CD1c-positive myeloid dendritic cell (primary cell): ENCODE measurements at regions not wholly inside any gene's neighbourhood (a gene's known extent, or its start where the extent isn't known, plus 50 kb on each side); places are given as distances from the start of the nearest gene placed in this dataset.

Experiments used
- DNase-seq: peaks from one replicate; pipeline ENCODE4 v3.0.0-alpha.2; 2016; ENCODE audit errors: extremely low spot score

DNA sequence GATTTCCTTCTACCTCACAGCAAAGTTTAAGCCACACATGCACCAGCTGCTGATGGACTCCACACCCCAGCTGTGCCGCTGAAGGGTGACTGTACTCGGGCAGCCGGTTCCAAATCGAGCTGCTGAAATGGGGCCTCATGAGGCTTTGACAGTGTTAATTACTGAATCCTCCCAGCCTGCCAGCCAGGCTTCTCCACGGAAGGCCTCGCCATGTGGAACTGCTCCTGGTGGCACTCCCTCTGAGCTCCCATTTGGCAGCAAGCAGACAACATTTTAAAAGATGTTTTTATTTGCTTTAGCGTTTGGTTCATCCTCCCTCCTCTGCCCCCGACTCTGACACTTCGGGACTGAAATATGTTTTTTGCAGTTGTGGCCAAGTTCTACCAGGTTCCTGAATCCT, 479.4 kb upstream of the MPDZ start:
- DNase-seq, result no peak

DNA sequence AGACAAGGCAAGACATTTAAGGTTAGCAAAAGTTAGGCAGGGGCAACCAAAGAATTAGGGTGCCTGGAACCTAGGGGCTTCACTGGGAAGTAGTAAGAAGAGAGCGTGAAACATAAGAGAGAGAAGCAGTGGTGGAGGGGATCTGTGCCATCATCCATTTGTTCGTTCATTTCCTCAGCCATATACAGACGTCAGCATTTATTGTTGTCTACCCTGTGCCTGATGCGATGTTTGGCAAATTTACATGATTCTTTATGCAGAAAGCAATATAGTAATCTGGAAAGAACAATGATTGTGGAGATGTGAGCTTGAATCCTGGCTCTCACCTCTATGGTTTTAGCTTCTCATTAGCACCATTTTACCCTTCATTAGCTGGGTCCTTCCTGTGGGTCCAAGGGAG, 477.5 kb upstream of the MPDZ start:
- DNase-seq, result no peak

DNA sequence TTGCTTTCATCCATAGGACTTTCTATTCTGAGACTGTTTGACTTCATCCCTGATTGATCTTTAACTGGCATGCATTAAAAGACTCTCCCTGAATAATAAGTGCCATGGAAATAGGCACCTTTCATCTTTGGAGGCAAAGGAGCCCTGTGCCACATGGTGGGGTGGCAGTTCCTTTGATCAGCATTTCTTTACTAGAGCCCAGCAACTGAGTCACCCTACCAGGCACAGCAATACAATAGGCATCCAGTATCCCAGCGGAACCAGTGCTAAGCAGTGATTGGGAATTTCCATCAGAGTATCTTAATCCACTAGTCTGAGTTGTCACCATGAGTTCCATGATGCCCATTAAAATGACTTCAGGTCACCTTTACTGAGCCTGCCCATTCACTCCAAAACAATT, 476.1 kb upstream of the MPDZ start:
- no peak for DNase-seq

DNA sequence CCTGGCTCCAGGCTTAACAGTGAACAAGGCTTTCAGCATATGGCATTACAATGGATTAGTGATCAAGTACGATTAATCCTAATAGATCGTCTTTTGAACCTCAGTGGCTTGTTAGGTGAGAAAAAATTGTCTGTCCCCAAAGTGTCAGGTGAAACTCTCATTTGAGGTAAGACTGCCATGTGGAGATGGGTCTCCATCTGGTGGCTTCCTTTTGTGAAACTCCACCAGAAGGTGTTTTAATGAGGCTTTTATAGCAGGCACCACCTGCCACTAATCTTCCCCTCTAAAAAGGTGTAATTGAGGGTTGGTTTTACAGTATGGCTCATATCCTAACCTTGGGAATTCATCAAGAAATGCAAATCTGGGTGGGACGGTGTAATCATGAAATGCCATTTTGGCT, 471.1 kb upstream of the MPDZ start:
- no peak for DNase-seq

DNA sequence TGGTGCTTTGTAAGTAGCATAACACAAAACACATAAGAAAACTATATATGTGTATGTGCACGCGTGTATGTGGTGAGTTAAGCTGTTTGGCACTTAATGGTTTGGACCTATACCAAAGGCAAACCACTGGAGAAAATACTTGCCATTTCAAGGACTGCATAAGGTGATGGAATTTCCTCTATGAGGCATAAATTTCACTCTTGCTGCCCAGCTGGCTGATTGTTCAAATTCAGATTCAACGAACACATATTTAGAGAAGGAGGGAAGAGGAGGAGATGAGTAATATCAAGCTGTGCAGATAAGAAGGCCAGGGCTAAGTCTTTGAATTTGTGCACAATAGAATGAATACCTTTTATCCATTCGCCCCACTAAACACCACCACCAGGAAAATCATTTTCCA, 470.6 kb upstream of the MPDZ start:
- no peak for DNase-seq

GRCh38 chr9:13746876-13747275, 467.4 kb upstream of the MPDZ start:
- DNase-seq, result no peak

GRCh38 chr9:13744261-13744901, 464.9 kb upstream of the MPDZ start:
- no peak for DNase-seq

GRCh38 chr9:13737885-13738284, 458.4 kb upstream of the MPDZ start:
- DNase-seq, result no peak

DNA sequence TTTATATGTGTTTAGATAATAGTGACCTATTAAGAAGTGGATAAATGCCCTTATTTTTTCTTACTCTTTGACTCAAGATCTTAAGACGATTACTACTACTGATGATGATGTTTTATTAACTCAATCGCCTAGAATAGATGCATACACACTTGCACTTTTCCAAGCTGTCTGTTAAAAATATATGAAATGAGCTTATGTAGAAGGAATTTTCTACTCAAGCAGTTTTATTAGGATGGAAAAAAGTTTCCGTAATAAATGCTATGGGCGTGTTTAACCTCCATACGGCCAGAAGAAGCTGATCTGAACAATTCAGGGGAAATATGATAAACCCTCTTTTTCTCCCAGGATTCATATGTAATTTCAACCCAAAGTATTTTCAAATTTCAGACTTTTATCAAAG, 455.7 kb upstream of the MPDZ start:
- no peak for DNase-seq

- DNase-seq, result no peak
Observed at GRCh38 chr9:13734601-13735000, 455.1 kb upstream of the MPDZ start.

- DNase-seq, result no peak
Observed at GRCh38 chr9:13732290-13732689, 452.8 kb upstream of the MPDZ start.

GRCh38 chr9:13731637-13732036, 452.1 kb upstream of the MPDZ start:
- DNase-seq, result no peak

DNA sequence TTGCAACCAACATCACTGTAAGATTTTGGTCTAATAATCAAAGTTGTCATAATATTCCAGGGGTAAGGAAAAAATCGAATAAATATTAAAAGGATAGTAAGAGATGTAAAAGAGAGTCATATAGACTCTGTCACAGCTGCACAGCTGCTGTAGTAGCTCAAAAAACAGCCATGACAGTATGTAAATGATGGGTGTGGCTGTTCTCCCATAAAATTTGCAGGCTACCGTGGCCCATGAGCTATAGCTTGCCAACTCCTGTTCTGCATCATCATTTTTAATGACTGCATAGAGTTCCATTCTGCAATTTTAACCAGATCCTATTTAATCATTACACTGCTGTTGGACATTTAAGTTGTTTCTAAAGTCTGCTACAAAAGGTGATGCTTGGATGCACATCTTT, 450.5 kb upstream of the MPDZ start:
- DNase-seq, result no peak

GRCh38 chr9:13728917-13729811, 449.7 kb upstream of the MPDZ start:
- DNase-seq, result no peak

DNA sequence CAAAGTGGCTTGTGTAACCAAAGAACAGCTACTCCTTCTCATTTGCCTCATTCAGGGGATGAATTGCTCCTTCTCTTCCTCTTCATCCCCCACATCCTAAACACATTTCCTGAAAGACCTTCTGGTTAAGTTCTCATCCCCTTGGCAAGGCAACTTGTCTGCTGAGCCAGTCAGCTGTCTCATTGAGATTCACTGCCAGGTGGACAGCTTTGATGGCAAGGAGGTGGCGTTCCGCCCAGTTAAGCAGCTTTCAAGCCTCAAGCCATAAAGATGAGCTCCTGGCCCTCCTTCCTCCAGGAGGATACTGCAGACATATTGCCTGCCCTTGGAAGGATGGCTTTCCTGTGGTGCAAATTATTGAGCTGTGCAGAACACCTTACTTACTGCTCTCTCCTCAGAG, 448.6 kb upstream of the MPDZ start:
- no peak for DNase-seq

- DNase-seq, result no peak
Observed at GRCh38 chr9:13726746-13727145, 447.3 kb upstream of the MPDZ start.

- DNase-seq, result no peak
Observed at GRCh38 chr9:13725516-13725915, 446.0 kb upstream of the MPDZ start.

DNA sequence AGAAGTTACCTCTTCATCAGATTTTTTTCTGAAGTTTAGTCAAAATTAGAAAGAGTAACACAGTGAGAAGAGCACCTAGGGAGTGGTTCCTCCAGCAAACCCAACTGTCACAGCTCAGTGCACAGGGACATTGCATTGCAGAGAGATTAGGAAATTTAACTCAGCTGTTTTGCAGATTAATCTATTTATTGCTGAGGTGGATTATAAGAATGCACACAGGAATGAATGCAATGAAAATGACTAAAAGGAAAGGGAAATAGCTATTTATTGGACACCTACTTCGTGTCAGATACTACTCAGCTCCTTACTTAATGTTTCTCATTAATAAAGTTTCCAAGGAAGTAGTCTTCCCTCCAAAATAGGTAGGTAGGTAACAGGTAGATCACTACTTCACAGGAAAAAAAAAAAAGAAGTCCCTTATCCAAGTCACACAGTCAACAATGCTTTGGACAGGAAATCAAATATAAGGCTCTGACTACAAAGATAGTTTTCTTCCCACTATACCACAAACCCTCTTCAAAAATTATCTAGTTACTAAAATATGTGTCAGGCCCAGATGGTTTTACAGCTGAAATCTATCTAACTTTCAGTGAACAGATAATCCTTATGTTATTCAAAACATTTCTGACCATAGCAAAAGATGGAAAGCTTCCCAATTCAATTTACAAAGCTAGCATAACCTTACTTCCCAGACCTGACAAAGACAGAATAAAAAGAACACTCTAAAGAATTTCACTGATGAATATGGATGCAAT, 442.2 kb upstream of the MPDZ start:
- DNase-seq, result no peak

DNA sequence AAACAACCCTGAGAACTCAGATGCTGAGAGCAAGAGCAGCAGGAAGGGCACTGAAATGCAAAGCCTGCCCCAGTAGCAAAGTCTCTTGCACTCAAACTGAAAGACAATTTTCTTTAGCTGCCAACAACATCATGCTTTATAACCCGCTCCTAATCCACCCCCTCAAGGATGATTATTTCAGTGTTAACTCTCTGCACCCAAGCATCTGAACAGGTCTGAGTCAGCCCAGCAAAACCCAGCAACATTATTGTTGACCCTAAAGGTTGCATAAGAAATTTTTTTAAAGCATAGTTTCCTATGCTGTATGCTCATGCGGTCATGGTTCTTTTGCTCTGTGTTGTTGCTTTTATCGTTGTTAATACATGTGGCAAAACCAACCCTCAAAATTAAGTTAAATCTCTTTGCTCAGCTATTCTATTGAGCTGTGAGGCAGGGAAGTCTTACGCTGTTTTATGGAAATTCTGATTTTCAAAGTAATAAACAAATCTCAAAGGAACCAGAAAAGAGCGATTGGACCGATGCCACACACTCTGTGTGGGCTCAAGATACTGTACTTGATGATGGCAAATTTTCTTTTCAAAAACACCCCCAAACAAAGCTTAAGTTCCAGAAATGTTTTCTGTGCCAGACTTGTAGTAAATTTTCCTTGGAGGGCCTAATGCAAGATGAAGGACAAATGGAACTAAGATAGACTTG, 440.6 kb upstream of the MPDZ start:
- no peak for DNase-seq

DNA sequence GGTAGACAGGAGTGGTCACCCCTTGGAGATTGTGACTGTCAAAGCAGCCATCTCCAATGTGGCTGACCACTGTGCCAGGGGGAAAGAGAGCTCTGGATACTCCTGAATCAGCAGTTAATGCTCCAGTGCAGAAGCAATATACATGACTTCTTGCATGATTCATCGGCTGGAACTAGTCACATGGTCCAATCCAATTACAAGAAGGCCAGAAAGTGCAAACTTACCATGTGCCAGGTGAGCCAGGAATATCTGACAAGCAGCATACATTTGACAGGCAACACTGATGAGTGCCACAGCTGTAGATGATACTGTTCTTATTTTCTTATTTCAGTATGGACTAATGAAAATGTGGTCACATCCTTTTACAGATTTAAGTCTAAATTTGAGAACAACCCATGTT, 440.0 kb upstream of the MPDZ start:
- DNase-seq, result no peak

- no peak for DNase-seq
Observed at GRCh38 chr9:13718539-13718938, 439.0 kb upstream of the MPDZ start.

DNA sequence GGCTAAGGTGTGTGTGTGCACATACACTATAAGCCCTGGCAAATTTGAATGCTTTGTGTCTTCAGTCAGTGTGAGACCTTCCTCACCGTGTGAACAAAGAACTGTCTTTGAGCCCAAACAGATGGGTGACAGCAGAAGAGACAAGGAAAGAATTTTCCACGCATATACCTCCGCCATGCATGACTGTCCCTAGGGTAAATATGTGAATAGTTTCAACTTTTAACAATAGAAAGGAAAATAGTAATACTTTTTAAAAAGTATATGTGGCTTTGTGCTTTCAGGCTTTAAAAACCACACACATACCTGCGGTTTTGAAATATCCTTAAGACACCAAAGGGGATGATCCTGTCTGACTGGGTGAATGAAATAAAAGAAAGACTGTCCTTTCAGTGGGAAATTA, 438.6 kb upstream of the MPDZ start:
- DNase-seq, result no peak
